HG03159 (cell line): ENCODE measurements at regions not wholly inside any gene's neighbourhood (a gene's known extent, or its start where the extent isn't known, plus 50 kb on each side); places are given as distances from the start of the nearest gene placed in this dataset.
A peak's percentile ranks its signal among the peaks of the same experiment; 100 is the strongest.
"Not testable (repeated sequence)": the region's sequence is repeated elsewhere in the genome, so short reads cannot be mapped to it uniquely, and the experiment has no call there.

Experiments used
- ATAC-seq: cut with Tn5 transposase; IDR thresholded peaks from one replicate; pipeline ENCODE4 v1.9.1; 2021; ENCODE audit warnings: mild to moderate bottlenecking, moderate library complexity; ENCODE audit not compliant: unreplicated experiment

DNA sequence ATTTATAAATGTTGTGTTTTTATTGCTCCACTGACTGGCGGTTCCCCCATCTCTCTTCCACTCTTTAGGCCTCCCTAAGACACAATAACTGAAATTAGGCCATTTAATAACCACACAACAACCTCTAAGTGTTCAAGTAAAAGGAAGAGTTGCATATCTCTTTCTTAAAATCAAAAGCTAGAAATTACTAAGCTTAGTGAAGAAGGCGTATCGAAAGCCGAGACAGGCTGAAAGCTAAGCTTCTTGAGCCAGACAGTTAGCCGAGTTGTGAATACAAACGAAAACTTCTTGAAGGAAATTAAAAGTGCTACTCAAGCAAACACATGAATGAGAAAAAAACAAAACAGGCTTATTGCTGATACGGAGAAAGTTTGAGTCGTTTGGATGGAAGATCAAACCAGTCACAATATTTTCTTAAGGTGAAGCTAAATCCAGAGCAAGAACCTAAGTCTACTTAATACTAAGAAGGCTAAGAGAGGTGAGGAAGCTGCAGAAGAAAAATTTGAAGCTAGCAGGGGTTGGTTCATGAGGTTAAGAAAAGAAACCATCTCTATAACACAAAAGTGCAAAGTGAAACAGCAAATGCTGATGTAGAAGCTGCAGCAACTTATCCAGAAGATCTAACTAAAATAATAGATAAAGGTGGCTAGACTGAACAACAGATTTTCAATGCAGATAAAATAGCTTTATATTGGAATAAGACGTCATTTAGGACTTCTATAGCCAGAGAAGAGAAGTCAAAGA, 194.0 kb upstream of the TTC29 start:
- ATAC-seq = no peak

DNA sequence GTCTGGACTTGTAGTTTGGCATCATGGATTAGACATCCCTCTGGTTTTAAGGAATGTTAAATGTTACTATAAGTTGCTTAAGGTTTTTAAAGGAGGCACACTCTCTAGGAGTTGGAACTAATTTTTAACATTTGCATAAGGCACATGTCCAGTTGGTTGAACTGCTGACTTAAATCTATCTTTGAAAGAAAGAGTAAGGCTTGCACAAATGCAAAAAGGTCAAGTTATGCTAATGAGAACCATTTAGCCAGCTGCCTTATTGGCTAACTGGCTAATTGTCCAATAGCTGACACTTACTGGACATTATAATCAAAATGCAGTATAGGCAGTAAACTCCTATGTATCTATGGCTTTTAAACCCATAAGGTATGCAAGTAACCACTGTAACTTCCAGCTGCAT, 206.1 kb upstream of the TTC29 start:
- no peak for ATAC-seq

DNA sequence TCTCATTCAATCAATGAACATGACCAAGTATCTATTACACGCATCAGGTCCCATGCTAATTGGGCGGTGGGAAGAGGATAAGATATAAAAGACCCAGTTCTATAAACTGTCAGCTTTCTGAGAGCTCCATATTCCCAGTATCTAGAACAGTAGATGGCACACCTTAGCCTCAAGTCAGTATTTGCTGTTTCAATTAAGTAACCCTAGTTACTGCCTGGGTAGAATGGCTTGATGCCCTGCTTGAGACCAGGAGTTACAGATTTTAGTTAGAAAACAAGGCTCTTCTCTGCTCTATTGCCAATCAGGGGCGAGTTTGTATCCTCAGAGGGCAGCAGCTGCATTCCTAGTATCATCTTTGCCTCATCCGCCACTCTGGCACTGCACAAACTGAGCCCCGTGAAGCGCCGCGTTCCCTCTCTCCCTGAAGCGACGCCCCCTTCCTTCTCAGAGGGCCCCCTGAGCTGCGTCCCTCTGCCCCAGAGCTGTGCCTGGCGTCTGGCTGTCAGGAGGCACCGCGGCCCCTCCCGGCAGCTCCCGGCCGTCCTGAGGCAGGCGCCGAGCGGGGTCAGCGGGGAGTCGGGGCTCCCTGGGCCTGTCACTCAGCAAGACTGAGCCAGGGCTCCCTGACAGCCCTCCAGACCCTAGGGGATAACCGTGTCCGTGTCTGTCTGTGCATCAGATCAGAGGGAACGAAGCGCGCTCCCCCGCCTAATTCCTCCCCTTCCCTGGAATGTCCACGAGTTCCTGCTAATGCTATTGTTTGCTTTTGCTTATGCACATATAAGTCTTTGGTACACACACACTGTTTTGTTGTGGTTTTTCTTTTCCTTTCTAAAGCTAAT, 212.4 kb upstream of the TTC29 start:
- ATAC-seq = no peak

DNA sequence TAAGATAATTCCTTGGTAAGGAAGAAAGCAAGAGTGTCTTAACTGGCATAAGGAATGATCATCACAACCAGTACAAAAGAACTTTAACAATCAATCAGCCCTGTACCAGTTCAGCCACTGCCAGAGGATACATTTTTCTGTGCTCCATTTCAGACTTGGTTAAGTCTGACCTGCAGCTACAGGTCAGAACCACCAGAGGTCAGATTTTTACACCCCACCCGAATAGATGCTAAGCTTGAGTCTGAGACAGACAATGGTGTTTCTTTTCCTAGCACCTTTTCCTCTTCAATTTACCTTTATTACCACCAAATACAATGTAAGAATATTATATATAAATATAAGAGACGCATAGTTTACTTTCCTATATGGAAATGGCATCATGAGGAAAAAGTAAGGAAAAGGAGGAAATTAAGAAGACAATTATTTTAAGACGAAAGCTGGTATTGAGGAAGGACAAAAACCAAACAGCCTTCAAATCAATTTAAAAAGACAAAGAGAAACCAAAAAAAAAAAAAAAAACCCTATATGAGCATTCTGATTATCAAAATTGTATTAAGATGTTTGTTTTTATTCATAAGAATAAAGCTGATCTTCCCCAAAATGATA, 215.3 kb upstream of the TTC29 start:
- ATAC-seq = peak; percentile 96

DNA sequence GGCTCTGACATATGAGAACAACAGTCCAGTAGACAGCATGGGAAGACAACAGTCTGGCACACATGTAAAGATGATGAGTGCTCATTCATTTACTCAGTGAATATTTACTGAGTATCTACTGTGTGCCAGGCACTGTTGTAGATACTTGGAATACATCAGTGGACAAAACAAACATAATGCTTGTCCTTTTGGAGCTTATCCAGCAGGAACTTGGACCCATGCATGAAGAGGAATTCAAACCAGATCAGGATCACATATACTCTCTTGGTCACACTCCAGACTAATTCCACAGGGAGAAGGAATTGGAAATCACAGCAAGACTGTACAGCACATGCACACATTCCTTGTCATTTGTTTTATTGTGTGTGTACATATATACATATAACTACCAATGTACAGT, 217.6 kb upstream of the TTC29 start:
- no peak for ATAC-seq

DNA sequence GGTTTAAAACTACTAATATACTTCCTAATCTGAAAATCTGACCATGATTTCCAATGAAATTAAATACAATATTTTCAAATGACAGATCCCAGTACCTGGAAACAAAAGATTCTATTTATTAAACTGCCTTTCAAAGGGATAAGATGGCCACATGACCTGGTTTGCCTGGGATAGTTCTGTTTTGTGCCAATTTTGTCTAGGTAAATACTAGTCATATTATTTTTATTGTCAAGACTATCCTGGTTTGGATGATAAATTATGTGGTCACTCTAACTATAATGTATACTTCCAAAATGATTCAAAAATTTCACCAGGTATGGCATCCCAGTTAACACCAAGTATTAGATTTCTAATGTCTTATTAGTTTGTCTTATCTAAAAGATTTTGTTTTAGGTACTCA, 222.5 kb upstream of the TTC29 start:
- ATAC-seq = not testable (repeated sequence)

DNA sequence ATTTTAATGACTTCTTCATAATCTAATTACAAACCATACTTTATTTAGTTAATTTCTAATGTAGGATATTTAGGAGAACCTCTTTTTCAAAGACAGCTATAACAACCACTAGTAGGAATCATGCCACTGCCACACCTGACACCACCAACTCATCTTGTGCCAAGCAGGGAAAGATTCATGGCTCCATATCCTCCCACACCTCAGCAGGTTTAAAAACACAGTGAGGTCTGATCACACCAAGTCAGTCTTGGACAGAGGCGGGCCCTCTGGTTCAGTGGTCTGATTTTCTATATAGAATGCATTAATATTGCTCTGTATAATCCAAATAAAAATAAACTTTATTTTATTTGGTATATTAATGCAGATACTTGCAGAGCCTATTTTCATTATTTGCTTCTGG, 227.7 kb upstream of the TTC29 start:
- no peak for ATAC-seq

DNA sequence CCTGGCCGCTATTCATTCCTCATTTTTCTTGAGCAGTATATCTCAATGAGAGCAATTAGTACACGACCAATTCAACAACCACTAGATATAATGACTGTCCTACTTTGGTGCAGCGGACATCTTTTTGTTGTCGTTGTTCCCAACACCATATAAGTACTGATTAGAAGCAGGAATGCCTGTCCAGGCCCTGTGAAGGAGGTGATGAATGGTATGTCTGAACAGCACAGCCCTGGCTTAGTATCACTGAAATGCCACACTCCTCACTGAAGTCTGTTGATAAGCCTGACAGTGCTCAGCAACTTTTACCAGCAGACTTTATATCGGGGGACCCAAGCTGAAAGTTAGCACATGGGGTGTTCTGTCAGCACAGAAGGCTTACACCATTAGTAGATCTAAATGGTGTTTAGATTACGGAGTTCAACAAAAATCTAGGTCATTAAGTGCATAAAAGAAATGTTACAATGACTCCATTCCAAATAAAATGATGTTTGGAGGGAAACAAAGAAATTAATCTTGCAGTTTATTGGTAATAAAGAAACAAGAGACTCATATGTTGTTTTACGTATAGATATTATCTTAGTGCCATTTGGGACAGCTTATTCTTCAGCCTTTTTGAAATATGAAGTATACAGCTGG, 228.3 kb upstream of the TTC29 start:
- no peak for ATAC-seq

DNA sequence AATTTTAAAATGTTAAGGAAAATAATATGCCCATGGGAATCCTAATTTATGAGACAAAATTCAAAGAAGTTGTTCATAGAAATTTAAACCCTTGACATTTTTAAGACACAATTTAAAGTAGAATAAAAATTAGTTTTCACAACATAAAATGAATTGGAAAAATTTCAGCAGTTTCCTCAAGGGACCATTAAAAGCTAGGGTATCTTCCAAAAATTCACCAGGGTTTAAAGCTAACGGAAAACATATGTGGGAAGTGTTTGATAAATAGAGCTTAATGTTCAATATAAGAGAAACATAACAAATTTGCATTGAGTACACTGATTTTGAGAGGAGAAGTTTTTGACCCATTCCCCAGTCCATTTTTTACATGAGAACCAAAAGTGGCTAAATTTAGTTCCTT, 228.9 kb upstream of the TTC29 start:
- ATAC-seq = no peak

DNA sequence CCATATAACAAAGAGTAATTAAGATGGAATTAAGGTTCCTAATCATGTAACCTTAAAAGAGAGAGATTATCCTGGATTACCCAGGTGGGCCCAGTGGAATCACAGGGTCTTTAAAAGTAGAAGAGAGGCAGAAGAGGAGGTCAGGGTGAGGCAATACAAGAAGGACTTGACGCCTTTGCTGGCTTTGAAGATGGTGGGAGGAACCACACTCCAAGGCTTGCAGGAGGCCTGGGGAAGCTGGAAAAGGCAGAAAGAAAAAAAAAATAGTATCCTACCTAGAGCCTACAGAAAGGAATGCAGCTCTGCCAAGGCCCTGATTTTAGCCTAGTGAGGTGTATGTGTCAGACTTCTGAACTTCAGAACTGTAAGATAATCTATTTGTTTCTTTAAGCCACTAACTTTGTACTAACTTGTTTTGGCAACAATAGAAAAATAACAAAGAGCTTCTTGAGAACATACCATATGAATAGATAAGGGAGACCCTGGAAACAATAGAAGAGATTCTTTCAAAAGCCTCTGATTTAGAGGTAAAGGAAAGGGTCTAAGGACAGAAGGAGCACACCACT, 229.9 kb upstream of the TTC29 start:
- no peak for ATAC-seq

DNA sequence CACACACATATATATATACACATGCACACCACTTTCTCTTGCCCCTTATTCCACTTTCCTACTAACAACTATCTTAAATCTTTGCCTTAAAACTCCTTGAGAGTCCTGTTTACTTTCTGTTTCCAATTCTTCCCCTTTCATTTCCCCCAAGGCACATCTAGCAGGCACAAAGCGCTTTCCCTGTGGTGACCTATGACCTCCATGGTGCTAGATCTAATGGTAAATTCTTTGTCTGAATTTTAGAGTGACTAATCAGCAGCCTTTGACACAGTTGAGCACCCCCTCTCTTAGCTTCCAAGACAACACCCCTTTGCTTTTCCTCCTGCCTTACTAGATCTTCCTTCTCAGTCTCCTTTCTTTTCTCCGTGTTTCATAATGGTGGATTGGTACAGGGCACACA, 236.4 kb upstream of the TTC29 start:
- no peak for ATAC-seq

DNA sequence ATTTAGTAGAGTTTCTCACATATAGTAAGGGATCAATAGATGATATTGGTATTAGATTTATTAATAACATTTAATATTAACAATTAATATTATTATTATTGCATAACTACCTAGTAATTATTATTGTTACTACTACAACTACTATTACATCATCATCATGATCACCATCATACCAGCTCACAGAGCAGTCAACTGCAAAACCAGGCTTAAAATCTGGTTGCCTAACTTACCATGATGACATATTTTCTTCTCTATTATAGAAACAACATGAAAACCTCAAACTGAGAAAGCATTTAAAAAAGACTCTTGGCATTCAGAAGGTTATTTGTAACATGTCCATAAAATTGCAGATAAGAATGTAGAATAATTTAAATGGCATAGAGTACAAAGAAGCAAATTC, 247.0 kb upstream of the TTC29 start:
- ATAC-seq = no peak

DNA sequence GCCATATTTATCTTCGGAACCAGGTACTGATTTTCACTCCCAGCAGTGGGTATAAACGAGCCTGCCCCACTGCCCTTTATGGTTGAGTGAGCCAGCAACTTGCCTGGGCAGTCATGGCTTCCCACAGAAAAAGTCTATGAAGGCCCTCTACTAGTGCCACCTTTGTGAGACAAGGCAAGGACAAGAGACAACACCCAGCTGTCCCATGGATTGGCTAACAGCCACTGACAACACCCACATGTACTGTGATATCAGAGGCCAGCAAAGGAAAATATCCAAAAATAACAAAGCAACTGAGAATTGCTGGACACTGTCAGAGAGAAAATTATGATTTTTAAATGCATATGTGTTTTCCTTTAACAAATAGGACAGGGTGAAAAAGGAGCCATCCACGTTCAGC, 248.4 kb upstream of the TTC29 start:
- ATAC-seq = no peak

DNA sequence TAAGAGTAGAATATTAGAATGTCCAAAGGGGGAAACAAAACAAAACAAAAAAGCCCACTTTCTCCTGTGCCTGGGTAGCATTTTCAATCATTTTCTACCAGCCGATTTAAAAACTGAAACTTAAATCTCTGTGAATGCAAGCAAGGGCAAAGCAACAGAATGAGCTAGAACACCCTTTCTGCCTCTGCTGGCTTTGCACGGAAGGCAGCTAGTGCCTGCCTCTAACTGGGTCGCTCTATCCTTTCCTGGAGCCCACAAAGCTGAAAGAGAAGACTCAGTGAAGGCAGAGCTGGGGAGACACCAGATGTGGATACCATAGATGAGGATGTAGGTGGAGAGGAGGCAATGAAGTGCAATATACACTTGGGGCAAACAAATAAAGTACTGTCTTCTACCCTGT, 248.9 kb upstream of the TTC29 start:
- ATAC-seq = no peak

DNA sequence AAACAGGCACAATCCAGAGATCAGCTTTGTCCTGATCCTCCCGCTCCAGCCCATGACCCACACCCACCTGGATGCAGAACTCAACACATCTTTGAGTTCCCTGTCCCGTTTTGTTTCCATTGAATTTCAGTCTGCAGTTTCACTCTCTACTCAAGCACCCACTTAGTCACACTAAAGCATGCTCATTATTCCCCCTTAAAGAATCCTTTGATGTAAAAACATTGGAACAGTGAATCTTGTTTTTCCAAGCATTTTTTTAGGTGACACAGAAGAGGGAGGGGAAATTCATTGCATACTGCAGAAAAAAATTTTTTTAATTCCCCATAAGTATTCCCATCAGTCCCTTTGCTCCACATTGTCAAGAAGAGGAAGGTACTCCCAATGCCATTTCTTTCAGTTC, 249.7 kb upstream of the TTC29 start:
- ATAC-seq = no peak

DNA sequence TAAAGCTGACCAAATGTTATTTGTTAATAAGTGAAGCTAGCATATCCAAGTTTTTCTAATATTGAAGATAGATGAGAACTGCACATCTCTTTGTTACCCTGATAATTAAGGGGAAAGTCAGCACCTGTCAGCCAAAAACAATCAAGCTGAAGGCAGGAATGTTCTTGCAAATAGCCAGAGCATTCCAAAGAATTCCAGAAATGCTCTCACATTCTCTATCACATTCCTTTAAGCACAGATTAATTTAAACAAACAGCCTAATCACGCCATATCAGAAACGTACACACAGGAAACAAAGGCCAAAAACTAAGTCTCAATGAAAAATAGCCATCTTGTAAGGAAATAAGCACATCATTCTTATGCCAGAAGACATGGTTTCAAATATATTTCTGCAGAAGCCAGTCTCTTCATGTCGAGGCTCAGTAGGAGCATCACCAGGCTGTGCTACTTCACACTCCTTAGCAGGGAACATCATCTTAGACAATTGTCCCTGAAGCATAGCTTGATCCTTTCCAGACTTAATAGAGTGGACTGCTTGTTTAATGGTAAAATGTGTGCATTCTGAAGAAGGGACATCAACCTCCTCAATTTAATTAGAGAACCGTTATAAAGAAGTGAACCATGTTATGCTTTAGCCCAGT, 252.9 kb upstream of the TTC29 start:
- ATAC-seq = no peak

DNA sequence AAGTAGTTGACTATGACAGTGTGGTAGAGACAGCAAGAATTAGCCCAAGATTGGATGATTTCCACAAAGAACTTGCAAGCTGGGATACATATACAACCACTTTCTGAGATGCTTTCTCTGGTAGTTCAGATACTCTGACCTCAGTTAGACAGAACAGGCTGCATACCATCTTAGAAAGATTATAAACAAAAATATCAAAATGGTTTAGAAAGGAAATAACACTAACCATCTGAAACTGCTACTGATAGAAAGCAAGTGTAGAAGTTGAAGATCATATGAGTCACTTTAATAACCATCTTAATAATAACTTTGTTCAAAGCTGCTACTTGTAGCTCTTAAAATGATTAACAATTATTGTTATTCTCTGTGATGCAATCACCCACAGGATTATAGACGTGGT, 255.4 kb upstream of the TTC29 start:
- ATAC-seq = no peak

DNA sequence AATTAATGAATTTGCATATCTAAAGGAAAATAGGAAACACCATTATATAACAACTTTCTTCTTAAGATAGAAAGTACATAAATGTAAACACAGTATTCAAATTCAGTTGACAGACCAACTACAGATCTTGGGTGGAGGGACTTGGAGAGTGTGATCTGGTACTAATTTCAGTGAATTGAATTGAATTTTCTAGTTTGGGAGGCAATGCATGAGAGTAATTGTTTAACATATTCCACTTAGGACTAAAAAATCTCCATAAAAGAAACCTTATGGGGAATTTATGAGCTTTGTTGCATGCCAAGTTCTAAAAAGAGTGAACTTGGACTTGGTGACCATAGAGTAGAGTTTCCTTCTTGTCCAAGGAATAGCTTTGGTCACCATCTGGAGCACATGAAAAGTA, 261.1 kb upstream of the TTC29 start:
- ATAC-seq = no peak

DNA sequence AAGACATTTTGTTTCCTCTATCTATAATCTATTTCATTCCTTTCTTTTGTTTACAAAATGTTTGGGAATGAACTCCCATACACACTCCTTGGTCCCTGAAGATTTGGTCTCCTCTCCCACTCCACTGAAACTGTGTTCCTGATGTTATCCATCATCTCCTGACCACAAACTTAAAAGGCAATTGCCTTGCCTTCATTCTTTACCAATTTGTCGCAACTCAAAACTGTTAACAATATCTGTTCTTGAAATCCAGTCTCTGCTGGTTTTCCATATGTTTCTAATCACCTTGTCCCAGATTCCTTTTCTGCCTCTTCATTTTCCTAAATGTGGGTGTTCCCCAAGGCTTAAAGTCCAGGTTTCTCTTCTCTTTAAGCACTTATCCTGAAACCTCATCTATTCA, 262.2 kb upstream of the TTC29 start:
- ATAC-seq = no peak

DNA sequence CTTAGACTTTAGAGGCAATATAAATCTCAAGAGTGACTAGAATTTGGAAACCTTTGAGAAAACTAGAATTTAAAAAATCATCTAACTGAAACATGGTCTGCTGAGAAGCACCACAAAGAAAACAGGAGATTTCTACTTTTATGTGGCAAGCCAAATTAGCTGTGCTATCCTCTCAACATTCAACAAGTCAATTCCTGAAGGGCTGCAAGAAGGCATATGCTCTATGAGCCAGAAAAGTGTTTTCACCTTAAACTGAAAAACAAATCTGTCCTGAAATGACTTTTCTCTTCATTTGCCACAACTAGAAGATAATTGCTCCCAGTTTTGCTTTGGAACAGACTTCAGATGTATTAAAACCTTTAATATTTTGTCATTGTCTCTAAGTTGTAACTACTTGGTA, 263.2 kb upstream of the EDNRA start:
- no peak for ATAC-seq

DNA sequence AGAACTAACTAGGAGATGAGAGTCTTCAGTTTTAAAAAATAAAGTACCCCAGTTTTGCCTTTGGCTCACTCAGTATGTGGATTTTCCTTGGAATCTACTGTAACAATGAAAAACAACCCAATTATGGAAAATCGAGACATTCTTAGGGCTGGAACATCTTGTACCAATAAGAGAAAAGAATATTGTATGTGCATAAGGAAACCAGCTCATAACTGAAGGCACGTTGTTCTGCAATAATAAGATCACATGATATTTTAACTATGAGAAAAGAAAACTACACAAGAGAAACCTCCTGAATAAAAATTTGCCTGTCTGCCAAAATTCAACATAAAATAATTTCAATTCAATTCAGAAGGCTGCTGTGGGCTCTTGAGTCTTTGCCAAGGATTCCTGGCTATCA, 261.8 kb upstream of the EDNRA start:
- ATAC-seq = no peak
